Subcutaneous abdominal adipose tissue (tissue), 5 donors: ENCODE measurements at regions not wholly inside any gene's neighbourhood (a gene's known extent, or its start where the extent isn't known, plus 50 kb on each side); places are given as distances from the start of the nearest gene placed in this dataset.

Experiments
- H3K27ac ChIP-seq: one replicate; pipeline ENCODE4 v1.7.0; 2013; ENCODE audit warnings: low read depth, mild to moderate bottlenecking, inconsistent platforms, low read length, moderate library complexity
- H3K27me3 ChIP-seq, 5 donors: one replicate each; pipeline ENCODE4 v1.7.0; 2013; ENCODE audit warnings: low read length in 5 of 5, inconsistent platforms in 1 of 5; ENCODE audit not compliant: control insufficient read depth in 5 of 5, insufficient read depth in 4 of 5
- H3K36me3 ChIP-seq, 5 donors: one replicate each; pipeline ENCODE4 v1.7.0; 2013; ENCODE audit warnings: low read length in 5 of 5; ENCODE audit not compliant: control insufficient read depth in 5 of 5, insufficient read depth in 5 of 5
- H3K4me1 ChIP-seq, 5 donors: one replicate each; pipeline ENCODE4 v1.7.0; 2013; ENCODE audit warnings: low read length in 5 of 5, mild to moderate bottlenecking in 3 of 5, moderate library complexity in 1 of 5; ENCODE audit not compliant: control insufficient read depth in 5 of 5, insufficient read depth in 5 of 5
- H3K4me3 ChIP-seq, 5 donors: one replicate each; pipeline ENCODE4 v1.7.0; 2013; ENCODE audit warnings: low read length in 5 of 5, low read depth in 1 of 5
- H3K9ac ChIP-seq, 5 donors: one replicate each; pipeline ENCODE4 v1.7.0; 2013; ENCODE audit warnings: low read length in 5 of 5, mild to moderate bottlenecking in 4 of 5, moderate library complexity in 3 of 5
- H3K9me3 ChIP-seq, 5 donors: one replicate each; pipeline ENCODE4 v1.7.0; 2013; ENCODE audit warnings: low read length in 5 of 5; ENCODE audit not compliant: control insufficient read depth in 5 of 5
- donor health status: healthy.
- donor health status: healthy.
- donor health status: healthy.
- donor health status: healthy.
- donor health status: healthy.

- Histone ChIP-seq H3K27me3 (no peaks in the 10 kb centered on the region), H3K27ac (no peak overlapping the region), H3K36me3 (no peaks in the 10 kb centered on the region), H3K4me3 (no peak overlapping the region), H3K9ac (no peak overlapping the region), H3K9me3 (no peaks in the 10 kb centered on the region), H3K4me1 (no peaks in the 10 kb centered on the region)
These were observed 512.2 kb upstream of the ALCAM start for GRCh38 chr3:104854468-104854867.

- no peak overlapping the region for H3K4me3 ChIP-seq
- no peaks in the 10 kb centered on the region for H3K27me3 ChIP-seq
- H3K9me3 ChIP-seq: no peaks in the 10 kb centered on the region
- no peak overlapping the region for H3K27ac ChIP-seq
- H3K9ac ChIP-seq: no peak overlapping the region
- H3K36me3 ChIP-seq: no peaks in the 10 kb centered on the region
- no peaks in the 10 kb centered on the region for H3K4me1 ChIP-seq
These were observed 511.0 kb upstream of the ALCAM start for GRCh38 chr3:104855702-104856101.

GRCh38 chr3:104856741-104857140, 510.0 kb upstream of the ALCAM start:
- no peaks in the 10 kb centered on the region for H3K4me1 ChIP-seq
- no peak overlapping the region for H3K27ac ChIP-seq
- no peak overlapping the region for H3K9ac ChIP-seq
- H3K36me3 ChIP-seq: no peaks in the 10 kb centered on the region
- H3K9me3 ChIP-seq: no peaks in the 10 kb centered on the region
- H3K4me3 ChIP-seq: no peak overlapping the region
- no peaks in the 10 kb centered on the region for H3K27me3 ChIP-seq

- Histone ChIP-seq H3K36me3 (no peaks in the 10 kb centered on the region), H3K9ac (no peak overlapping the region), H3K27ac (no peak overlapping the region), H3K4me1 (no peaks in the 10 kb centered on the region), H3K27me3 (no peaks in the 10 kb centered on the region), H3K4me3 (no peak overlapping the region), H3K9me3 (no peaks in the 10 kb centered on the region)
These were observed 498.4 kb upstream of the ALCAM start for GRCh38 chr3:104868291-104868690.

GRCh38 chr3:104870276-104870675, 496.4 kb upstream of the ALCAM start:
- H3K4me1 ChIP-seq: no peaks in the 10 kb centered on the region
- no peaks in the 10 kb centered on the region for H3K9me3 ChIP-seq
- H3K36me3 ChIP-seq: no peaks in the 10 kb centered on the region
- H3K27me3 ChIP-seq: no peaks in the 10 kb centered on the region
- H3K27ac ChIP-seq: no peak overlapping the region
- no peak overlapping the region for H3K4me3 ChIP-seq
- no peak overlapping the region for H3K9ac ChIP-seq

- Histone ChIP-seq H3K27me3 (no peaks in the 10 kb centered on the region), H3K9me3 (no peaks in the 10 kb centered on the region), H3K36me3 (no peaks in the 10 kb centered on the region), H3K4me1 (no peaks in the 10 kb centered on the region), H3K9ac (no peak overlapping the region), H3K27ac (no peak overlapping the region), H3K4me3 (no peak overlapping the region)
These were observed 493.4 kb upstream of the ALCAM start for GRCh38 chr3:104873331-104873730.

GRCh38 chr3:104878395-104878794, 488.3 kb upstream of the ALCAM start:
- Histone ChIP-seq H3K9ac (no peak overlapping the region), H3K9me3 (no peaks in the 10 kb centered on the region), H3K27ac (no peak overlapping the region)

GRCh38 chr3:104879919-104880318, 486.8 kb upstream of the ALCAM start:
- H3K9me3 ChIP-seq: no peaks in the 10 kb centered on the region
- peaks cover 0 to 5% (median 0%) of the 10 kb centered on the region in 5 donors for H3K4me1 ChIP-seq
- no peak overlapping the region for H3K27ac ChIP-seq
- H3K4me3 ChIP-seq: no peak overlapping the region
- H3K9ac ChIP-seq: no peak overlapping the region
- no peaks in the 10 kb centered on the region for H3K36me3 ChIP-seq
- no peaks in the 10 kb centered on the region for H3K27me3 ChIP-seq

More at GRCh38 chr3:104878395-104878794, 488.3 kb upstream of the ALCAM start:
- no peaks in the 10 kb centered on the region for H3K36me3 ChIP-seq
- no peaks in the 10 kb centered on the region for H3K27me3 ChIP-seq
- no peak overlapping the region for H3K4me3 ChIP-seq
- peaks cover 0 to 5% (median 0%) of the 10 kb centered on the region in 5 donors for H3K4me1 ChIP-seq

GRCh38 chr3:104885214-104885814, 481.4 kb upstream of the ALCAM start:
- H3K27ac ChIP-seq: no peak overlapping the region
- no peaks in the 10 kb centered on the region for H3K36me3 ChIP-seq
- no peak overlapping the region for H3K9ac ChIP-seq
- no peaks in the 10 kb centered on the region for H3K4me1 ChIP-seq
- H3K9me3 ChIP-seq: no peaks in the 10 kb centered on the region
- H3K27me3 ChIP-seq: no peaks in the 10 kb centered on the region
- no peak overlapping the region for H3K4me3 ChIP-seq

- Histone ChIP-seq H3K4me1 (no peaks in the 10 kb centered on the region), H3K36me3 (no peaks in the 10 kb centered on the region), H3K4me3 (no peak overlapping the region), H3K27me3 (no peaks in the 10 kb centered on the region), H3K9me3 (no peaks in the 10 kb centered on the region), H3K27ac (no peak overlapping the region), H3K9ac (no peak overlapping the region)
These were observed 480.3 kb upstream of the ALCAM start for GRCh38 chr3:104886220-104886995.
